Central memory CD8-positive, alpha-beta T cell (primary cell): ENCODE measurements at regions not wholly inside any gene's neighbourhood (a gene's known extent, or its start where the extent isn't known, plus 50 kb on each side); places are given as distances from the start of the nearest gene placed in this dataset.
"Not testable (repeated sequence)": the region's sequence is repeated elsewhere in the genome, so short reads cannot be mapped to it uniquely, and the experiment has no call there.

Experiments used
- ATAC-seq: fragments of 150-1000 bp; cut with Tn5 transposase; replicated peaks from 2 replicates; pipeline ENCODE4 v1.10.0; 2022; ENCODE audit warnings: mild to moderate bottlenecking, moderate FRiP score, moderate number of reproducible peaks; ENCODE audit not compliant: poor library complexity, severe bottlenecking; ENCODE audit errors: extremely low read depth
- DNase-seq, 2 donors: peaks; one replicate each; pipeline ENCODE4 v3.0.0; 2021; ENCODE audit warnings: low spot score in 2 of 2
- H3K27ac Mint-ChIP-seq: one replicate; pipeline ENCODE4 v1.8.0; 2022; ENCODE audit warnings: low read depth, mild to moderate bottlenecking, moderate library complexity, mixed read lengths
- H3K27me3 Mint-ChIP-seq: one replicate; pipeline ENCODE4 v1.8.0; 2022; ENCODE audit warnings: mixed read lengths
- H3K36me3 Mint-ChIP-seq: one replicate; pipeline ENCODE4 v1.8.0; 2022; ENCODE audit warnings: mild to moderate bottlenecking, moderate library complexity, mixed read lengths; ENCODE audit not compliant: insufficient read depth
- H3K4me1 Mint-ChIP-seq: one replicate; pipeline ENCODE4 v1.8.0; 2022; ENCODE audit warnings: mixed read lengths
- H3K4me3 Mint-ChIP-seq: one replicate; pipeline ENCODE4 v1.8.0; 2022; ENCODE audit warnings: mild to moderate bottlenecking, moderate library complexity, mixed read lengths
- H3K9me3 Mint-ChIP-seq: one replicate; pipeline ENCODE4 v1.8.0; 2022; ENCODE audit warnings: mixed read lengths

DNA sequence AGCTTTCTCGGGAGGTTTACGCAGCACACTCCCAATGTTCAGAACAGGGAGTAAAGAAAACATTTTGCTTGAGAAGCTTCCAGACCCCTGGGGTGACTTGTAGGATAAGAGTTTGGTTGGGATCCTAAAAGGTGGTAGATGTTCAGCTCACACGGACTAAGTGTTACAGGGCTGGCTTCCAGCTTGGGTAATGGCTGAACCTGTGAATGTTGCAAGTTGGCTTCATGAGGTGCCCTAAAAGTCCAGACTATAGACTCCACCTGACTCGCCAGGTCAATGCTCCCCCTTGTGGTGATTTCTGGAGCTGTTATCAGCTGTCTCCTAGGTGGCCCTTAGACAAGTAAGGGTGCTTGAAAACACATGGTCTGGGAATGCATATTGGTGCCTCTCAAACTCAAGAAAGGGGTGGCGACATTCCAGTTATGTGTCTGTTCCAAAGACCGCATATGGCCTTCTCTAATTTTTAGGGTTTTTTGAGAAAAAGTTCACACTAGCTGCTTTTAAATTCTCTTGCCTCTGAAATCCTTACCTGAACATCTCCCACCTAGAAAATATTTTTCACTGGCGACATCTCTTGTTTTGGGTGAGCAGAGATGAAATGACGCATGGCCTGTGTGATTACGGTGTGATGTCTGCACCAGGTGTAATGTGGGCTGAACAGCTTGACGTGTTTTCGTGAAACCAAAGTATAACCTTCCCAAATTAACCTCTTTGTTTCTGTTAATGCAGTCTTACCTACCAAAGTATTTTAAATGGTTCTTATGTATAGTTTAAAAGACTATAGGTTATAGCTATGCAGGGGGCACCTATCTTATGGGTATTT lies 175.7 kb upstream of the KBTBD8 start:
- ATAC-seq (no peak), DNase-seq (peak; percentile 44 to 54)
- no peak overlapping the region for H3K4me3 Mint-ChIP-seq
- no peaks in the 10 kb centered on the region for H3K4me1 Mint-ChIP-seq
- no peaks in the 10 kb centered on the region for H3K9me3 Mint-ChIP-seq
- H3K27me3 Mint-ChIP-seq: peaks cover 20% of the 10 kb centered on the region
- H3K27ac Mint-ChIP-seq: no peak overlapping the region
- no peaks in the 10 kb centered on the region for H3K36me3 Mint-ChIP-seq

DNA sequence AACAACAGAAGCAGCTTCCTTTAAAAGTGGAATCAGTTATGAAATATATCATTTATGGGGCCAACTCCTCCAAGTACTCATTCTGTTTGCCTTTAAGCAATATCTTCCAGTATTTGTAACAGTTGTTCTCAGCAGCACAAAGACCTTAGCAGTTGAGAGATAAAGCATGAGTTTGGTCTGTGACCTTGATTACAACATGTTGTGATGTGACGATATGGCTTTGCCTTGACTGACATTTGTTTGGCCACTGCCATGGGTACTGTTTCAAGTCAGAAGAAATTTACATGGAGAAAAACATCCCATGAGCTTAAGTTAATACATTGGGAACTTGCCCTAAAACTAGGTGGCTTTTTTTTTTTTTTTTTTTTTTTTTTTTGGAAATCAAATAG lies 175.1 kb upstream of the KBTBD8 start:
- H3K9me3 Mint-ChIP-seq: no peaks in the 10 kb centered on the region
- DNase-seq (no peak), ATAC-seq (no peak)
- no peaks in the 10 kb centered on the region for H3K36me3 Mint-ChIP-seq
- no peak overlapping the region for H3K27ac Mint-ChIP-seq
- peaks cover 22% of the 10 kb centered on the region for H3K27me3 Mint-ChIP-seq
- no peaks in the 10 kb centered on the region for H3K4me1 Mint-ChIP-seq
- no peak overlapping the region for H3K4me3 Mint-ChIP-seq

GRCh38 chr3:66823532-66823931 lies 174.6 kb upstream of the KBTBD8 start:
- Mint-ChIP-seq H3K4me1 (no peaks in the 10 kb centered on the region), H3K36me3 (no peaks in the 10 kb centered on the region), H3K9me3 (no peaks in the 10 kb centered on the region), H3K4me3 (no peak overlapping the region), H3K27ac (no peak overlapping the region), H3K27me3 (peaks cover 22% of the 10 kb centered on the region)
- DNase-seq: no peak
- ATAC-seq: no peak

DNA sequence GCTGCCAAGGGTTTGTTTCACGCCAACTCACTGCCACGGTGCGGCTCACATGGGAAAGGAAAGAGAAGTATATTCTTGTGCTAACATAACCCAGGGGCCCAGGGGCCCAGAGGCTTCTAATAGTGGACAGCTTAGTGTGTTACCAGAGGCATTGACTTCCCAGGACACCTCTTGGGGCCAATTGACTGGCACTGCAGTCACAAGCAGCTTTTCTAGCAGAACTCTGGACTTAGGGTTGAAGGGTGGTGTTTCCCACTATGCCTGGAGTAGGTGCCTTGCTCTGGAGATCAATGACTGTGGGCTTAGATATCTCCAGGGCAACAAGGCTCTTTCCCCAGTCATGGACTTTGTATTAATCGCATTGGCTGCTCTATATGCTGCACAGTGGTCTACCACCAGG lies 172.7 kb upstream of the KBTBD8 start:
- Mint-ChIP-seq H3K27me3 (peaks cover 8% of the 10 kb centered on the region), H3K36me3 (no peaks in the 10 kb centered on the region), H3K4me3 (no peak overlapping the region), H3K4me1 (no peaks in the 10 kb centered on the region), H3K27ac (no peak overlapping the region), H3K9me3 (no peaks in the 10 kb centered on the region)
- ATAC-seq (no peak), DNase-seq (no peak)

GRCh38 chr3:66827726-66828125 lies 170.4 kb upstream of the KBTBD8 start:
- H3K27ac Mint-ChIP-seq: no peak overlapping the region
- no peaks in the 10 kb centered on the region for H3K9me3 Mint-ChIP-seq
- peaks cover 8% of the 10 kb centered on the region for H3K27me3 Mint-ChIP-seq
- ATAC-seq: no peak
- no peak overlapping the region for H3K4me3 Mint-ChIP-seq
- DNase-seq: no peak
- no peaks in the 10 kb centered on the region for H3K4me1 Mint-ChIP-seq
- H3K36me3 Mint-ChIP-seq: no peaks in the 10 kb centered on the region

DNA sequence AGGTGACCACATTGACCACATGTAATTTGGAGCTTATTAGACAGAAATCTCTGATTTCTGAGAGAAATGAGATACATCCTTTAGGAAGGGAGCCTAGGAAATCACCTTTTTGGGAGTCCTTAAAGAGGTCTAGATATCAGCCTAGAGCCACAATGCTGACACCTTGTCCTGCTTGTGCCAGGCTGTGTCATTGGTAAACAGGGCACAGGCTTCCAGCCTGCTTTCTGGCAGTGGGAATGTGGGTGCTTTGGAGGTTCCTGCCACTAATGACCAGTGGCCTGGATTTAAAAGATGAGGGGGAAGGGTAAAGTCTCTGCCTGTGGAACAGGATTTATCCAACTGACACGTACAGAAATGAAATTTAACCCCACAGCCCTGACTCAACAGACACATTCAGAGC lies 169.8 kb upstream of the KBTBD8 start:
- Mint-ChIP-seq H3K27ac (no peak overlapping the region), H3K36me3 (no peaks in the 10 kb centered on the region), H3K4me3 (no peak overlapping the region), H3K4me1 (no peaks in the 10 kb centered on the region), H3K9me3 (no peaks in the 10 kb centered on the region), H3K27me3 (peaks cover 8% of the 10 kb centered on the region)
- DNase-seq: no peak
- no peak for ATAC-seq

DNA sequence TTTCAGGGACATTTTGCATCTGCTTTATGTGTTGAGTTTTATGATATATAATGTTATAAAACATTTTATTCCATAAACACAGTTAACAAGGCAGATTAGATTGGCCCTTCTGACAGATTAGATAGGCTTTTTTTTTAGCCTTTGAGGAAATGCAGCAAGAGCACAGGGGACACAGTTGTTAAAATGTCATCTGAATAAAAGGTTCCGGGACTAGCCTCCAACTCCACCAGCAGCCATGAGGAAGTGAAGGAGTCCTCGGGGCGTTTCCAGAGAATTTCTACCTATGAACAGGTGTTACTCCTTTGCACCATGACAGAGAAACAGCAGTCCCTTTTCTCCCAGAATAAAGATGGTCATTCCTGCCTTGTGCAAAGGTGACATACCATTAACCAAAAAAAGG lies 167.8 kb upstream of the KBTBD8 start:
- H3K4me3 Mint-ChIP-seq: no peak overlapping the region
- ATAC-seq (no peak), DNase-seq (no peak)
- H3K27me3 Mint-ChIP-seq: peaks cover 8% of the 10 kb centered on the region
- peaks cover 1% of the 10 kb centered on the region for H3K36me3 Mint-ChIP-seq
- H3K4me1 Mint-ChIP-seq: no peaks in the 10 kb centered on the region
- H3K9me3 Mint-ChIP-seq: no peaks in the 10 kb centered on the region
- H3K27ac Mint-ChIP-seq: no peak overlapping the region

GRCh38 chr3:66831931-66832330 lies 166.2 kb upstream of the KBTBD8 start:
- Mint-ChIP-seq H3K27me3 (peaks cover 8% of the 10 kb centered on the region), H3K4me1 (no peaks in the 10 kb centered on the region), H3K9me3 (no peaks in the 10 kb centered on the region), H3K36me3 (peaks cover 1% of the 10 kb centered on the region), H3K27ac (no peak overlapping the region), H3K4me3 (no peak overlapping the region)
- no peak for DNase-seq
- no peak for ATAC-seq

GRCh38 chr3:66836363-66837152 lies 161.5 kb upstream of the KBTBD8 start:
- Mint-ChIP-seq H3K27me3 (no peaks in the 10 kb centered on the region), H3K9me3 (no peaks in the 10 kb centered on the region), H3K36me3 (peaks cover 1% of the 10 kb centered on the region), H3K4me1 (no peaks in the 10 kb centered on the region), H3K27ac (no peak overlapping the region), H3K4me3 (no peak overlapping the region)
- DNase-seq (no peak), ATAC-seq (no peak)

- no peaks in the 10 kb centered on the region for H3K4me1 Mint-ChIP-seq
- H3K27me3 Mint-ChIP-seq: peaks cover 2% of the 10 kb centered on the region
- DNase-seq (no peak), ATAC-seq (no peak)
- no peak overlapping the region for H3K4me3 Mint-ChIP-seq
- peaks cover under 1% of the 10 kb centered on the region for H3K9me3 Mint-ChIP-seq
- peaks cover under 1% of the 10 kb centered on the region for H3K36me3 Mint-ChIP-seq
- H3K27ac Mint-ChIP-seq: no peak overlapping the region
Measured at GRCh38 chr3:66838704-66839103, 159.4 kb upstream of the KBTBD8 start.

DNA sequence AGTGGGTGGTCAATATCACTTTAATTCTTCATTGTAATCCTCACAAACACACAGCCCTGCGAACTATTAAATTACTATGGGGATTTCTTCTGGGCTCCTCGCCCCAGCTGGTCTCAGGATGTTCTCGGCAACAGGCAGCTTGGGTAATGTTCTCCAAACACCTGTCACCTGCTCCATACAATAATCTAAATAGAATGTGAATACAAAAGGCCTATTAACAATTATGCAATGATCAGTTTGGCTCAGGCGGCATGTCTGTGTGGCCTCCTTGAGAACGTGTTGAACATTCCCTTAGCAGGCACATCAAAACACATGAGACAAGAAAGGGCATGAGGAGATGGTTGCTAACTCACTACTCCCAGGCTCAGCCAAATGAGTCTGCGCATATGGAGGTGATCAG lies 158.6 kb upstream of the KBTBD8 start:
- no peak for ATAC-seq
- Mint-ChIP-seq H3K36me3 (no peaks in the 10 kb centered on the region), H3K9me3 (peaks cover 6% of the 10 kb centered on the region), H3K27ac (no peak overlapping the region), H3K4me1 (no peaks in the 10 kb centered on the region), H3K27me3 (peaks cover 10% of the 10 kb centered on the region), H3K4me3 (no peak overlapping the region)
- DNase-seq: no peak

- H3K27ac Mint-ChIP-seq, H3K9me3 Mint-ChIP-seq, H3K36me3 Mint-ChIP-seq, ATAC-seq, DNase-seq, H3K4me3 Mint-ChIP-seq, H3K4me1 Mint-ChIP-seq: not testable (repeated sequence)
- H3K27me3 Mint-ChIP-seq: peaks cover 22% of the 10 kb centered on the region
Measured at GRCh38 chr3:66842761-66843464, 155.2 kb upstream of the KBTBD8 start.
